HG02885 (cell line): ENCODE measurements at regions not wholly inside any gene's neighbourhood (a gene's known extent, or its start where the extent isn't known, plus 50 kb on each side); places are given as distances from the start of the nearest gene placed in this dataset.

Source experiments
- ATAC-seq: cut with Tn5 transposase; IDR thresholded peaks from one replicate; pipeline ENCODE4 v1.9.1; 2021; ENCODE audit warnings: mild to moderate bottlenecking; ENCODE audit not compliant: unreplicated experiment, poor library complexity

DNA sequence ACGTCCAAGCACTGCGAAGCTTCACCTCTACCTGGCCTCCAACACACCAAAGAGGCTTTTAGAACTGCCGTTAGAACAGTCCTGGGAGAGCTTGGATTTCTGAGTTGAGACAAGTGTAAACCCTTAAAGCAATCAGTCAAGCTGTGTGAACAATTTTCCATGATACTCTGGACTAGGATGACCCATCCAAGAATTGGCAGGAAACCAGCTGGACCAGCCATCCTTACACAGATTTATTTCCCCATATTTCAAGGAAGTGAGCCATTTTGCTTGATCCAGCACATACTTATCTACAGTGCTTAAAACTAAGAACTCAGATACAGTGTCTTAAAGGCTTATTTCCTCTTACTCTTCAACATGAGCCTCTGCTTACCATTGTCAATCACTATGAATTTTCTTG, 340.7 kb upstream of the HS3ST1 start:
- ATAC-seq, result no peak

- no peak for ATAC-seq
Measured at GRCh38 chr4:11768251-11768972, 339.7 kb upstream of the HS3ST1 start.

- peak; percentile 81 for ATAC-seq
Measured at GRCh38 chr4:11765849-11766453, 337.3 kb upstream of the HS3ST1 start.

DNA sequence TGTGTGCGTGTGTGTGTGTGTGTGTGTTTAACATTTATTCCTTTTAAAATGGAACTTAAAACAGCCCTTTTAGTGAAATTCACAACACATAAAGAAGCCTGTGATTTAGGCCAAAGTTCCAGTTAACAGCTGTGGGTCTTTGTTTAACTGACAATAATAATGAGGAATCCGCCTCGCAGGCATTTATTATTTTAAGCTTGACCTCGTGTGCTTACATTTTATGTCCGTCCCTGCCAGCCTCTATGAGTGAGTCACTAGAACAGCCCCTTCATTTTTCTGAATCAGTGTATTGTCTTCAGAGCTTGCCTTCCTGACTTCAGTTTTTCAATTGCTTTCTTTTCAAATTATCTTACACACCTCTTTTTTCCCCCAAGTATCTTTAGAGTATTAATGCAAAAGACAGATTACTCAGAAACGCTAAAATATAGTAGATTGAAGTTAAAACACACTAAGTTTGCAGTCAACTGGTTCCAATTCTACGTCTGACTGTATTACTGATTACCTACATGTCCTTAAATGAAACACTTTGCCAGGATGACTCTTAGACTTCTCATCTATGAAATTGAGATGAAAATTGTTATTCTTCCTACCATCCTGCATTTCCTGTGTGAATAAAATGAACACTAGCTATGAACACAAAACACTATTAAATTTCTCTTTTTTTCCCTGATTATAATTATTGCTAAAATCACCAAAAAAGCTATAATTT, 319.6 kb upstream of the HS3ST1 start:
- no peak for ATAC-seq

GRCh38 chr4:11746734-11747133, 318.0 kb upstream of the HS3ST1 start:
- ATAC-seq, result no peak

DNA sequence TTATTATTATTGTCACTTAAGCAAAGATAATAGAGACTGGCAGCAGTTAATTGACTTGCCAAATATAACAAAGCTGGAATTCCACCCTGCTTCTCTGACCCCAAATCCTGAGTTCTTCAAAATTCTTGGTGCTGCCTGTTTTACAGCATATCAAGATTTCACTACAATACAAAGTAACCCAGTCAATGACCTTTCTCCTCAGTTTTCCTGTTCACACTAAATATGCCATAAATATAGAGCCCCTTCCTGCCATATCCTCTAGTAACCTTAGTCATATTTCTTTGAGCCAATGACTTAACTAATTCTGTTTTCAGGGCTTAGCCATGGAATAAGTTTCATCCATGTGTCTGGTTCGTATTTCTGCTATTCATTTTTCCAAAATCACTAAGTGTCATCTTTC, 315.3 kb upstream of the HS3ST1 start:
- no peak for ATAC-seq

DNA sequence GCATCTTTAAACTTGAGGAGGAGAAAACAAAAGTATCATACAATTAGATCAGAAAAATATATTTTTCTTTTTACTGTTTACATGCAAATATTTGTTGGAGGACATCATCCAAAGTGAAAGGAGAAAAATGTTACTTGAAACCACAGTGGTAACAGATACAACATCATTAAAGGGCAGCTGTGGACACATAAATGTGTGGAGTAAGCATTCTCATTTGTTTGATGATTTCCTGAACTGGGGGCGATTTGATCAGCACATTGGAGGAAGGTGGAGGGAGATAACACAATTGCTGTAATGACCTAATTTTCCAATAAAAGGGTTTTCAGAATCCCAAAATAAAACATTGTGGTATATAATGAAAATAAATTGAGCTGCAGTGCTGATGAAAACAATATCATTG, 314.5 kb upstream of the HS3ST1 start:
- no peak for ATAC-seq

DNA sequence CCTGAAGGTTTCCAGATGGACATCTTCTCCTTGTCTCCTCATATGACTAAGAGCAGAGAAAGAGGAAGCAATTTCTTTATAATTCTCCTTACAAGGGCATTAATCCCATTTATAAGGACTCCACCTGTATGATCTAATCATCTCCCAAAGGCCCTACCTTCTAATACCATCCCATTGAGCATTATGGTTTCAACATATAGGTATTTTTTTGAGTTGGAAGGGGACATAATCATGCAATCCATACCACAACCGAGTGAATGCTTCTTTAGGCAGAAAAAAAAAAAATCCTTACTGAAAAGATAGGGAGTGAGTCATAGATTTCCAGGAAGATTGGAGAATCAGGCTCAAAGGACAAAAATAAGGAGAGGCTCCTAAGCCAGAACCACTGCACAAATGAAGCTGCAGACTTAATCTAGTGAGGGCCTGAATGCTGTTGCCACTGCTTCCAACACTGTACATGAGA, 312.5 kb upstream of the HS3ST1 start:
- no peak for ATAC-seq

- no peak for ATAC-seq
Measured at GRCh38 chr4:11739992-11740391, 311.3 kb upstream of the HS3ST1 start.

DNA sequence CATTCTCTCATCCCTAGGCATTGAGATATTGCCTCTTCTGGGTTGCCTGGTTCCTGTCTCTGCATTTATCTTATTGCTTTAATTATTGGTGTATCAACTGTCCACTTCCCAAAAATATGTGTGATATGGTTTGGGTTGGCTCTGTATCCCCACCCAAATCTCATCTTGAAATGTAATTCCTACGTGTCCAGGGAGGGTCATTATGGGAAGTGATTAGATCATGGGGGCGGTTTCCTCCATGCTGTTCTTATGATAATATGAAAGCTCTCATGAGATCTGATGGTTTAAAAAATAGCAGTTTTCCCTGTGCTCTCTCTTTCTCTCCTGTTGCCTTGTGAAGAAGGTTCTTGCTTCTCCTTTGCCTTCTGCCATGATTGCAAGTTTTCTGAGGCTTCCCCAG, 308.3 kb upstream of the HS3ST1 start:
- ATAC-seq, result no peak

DNA sequence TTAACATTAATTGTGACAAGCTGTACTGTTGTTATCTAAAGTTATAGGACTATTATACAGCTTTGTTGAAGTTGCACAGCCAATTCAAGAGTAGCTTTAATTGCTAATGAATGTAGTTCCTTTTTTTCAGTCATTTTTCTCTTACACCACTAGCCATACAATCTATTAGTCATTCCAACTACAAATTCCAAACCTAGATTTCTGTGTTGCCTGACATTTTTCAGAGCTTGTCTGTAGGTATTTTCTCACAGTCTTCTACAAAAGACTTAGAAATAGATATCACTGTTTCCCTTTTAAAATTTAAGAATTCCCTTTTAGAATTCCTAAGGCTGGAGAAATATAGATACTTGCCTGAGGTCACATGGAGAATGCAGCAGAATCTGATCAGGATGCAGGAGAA, 307.0 kb upstream of the HS3ST1 start:
- ATAC-seq, result no peak

- no peak for ATAC-seq
Measured at GRCh38 chr4:11732155-11732554, 303.5 kb upstream of the HS3ST1 start.

DNA sequence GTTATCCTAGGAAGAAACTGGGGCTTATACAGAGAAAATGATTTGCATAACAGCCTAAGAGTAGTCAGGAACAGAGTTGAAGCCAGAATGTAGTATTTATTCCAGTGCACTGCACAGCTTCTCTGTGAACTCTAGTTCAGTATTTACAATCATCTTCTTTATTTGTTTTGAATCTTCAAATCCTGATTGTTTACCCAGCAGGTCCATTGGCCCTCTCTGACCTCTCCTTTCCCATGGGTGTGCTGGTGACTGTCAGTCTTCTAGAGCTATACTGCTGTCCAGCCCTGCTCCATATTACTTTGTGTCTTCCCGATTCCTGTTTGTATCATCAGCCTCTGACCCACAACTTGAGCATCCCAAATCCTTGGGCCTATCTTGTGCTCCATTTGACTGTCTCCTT, 301.9 kb upstream of the HS3ST1 start:
- ATAC-seq, result no peak

DNA sequence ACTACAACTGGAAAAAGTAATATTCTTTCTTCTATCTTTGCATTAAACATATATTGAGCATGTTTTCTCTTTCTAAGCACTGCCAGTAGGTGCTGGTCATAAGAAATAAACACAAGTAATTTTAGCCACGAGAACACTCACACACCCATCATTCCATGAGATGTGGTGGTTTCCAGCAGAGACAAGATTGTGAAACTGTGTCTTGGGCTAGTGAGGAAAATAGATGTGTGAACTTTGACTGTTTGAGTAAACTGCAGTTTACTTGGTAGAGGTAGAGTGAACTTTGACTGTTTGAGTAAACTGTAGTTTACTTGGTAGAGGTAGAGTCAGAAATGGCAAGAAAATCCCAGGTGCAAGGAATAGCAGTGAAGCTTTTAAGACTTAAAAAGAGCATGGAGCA, 300.9 kb upstream of the HS3ST1 start:
- no peak for ATAC-seq

- ATAC-seq, result no peak
Measured at GRCh38 chr4:11727903-11728564, 299.3 kb upstream of the HS3ST1 start.

DNA sequence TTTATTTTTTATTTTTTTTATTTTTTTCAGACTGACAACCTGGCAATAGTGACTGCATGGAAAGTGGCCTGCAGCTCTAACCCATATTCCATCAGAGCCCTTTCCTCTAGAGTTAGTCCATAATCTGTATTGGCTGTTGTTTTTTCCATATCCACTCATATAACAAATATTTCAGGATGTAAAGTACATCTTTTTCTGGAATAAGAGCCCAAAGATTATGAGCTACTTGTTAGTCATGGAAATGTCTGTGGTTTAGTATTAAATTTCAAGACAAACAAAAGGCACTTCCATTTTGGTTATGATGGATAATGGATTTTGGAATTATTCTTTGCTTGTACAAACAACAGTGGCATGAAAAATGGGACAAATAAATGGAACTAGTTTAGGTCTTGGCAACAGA, 296.0 kb upstream of the HS3ST1 start:
- no peak for ATAC-seq

- no peak for ATAC-seq
Measured at GRCh38 chr4:11722223-11722622, 293.5 kb upstream of the HS3ST1 start.

GRCh38 chr4:11720292-11720691, 291.6 kb upstream of the HS3ST1 start:
- peak; percentile 70 for ATAC-seq

GRCh38 chr4:11719879-11720278, 291.2 kb upstream of the HS3ST1 start:
- ATAC-seq, result no peak

DNA sequence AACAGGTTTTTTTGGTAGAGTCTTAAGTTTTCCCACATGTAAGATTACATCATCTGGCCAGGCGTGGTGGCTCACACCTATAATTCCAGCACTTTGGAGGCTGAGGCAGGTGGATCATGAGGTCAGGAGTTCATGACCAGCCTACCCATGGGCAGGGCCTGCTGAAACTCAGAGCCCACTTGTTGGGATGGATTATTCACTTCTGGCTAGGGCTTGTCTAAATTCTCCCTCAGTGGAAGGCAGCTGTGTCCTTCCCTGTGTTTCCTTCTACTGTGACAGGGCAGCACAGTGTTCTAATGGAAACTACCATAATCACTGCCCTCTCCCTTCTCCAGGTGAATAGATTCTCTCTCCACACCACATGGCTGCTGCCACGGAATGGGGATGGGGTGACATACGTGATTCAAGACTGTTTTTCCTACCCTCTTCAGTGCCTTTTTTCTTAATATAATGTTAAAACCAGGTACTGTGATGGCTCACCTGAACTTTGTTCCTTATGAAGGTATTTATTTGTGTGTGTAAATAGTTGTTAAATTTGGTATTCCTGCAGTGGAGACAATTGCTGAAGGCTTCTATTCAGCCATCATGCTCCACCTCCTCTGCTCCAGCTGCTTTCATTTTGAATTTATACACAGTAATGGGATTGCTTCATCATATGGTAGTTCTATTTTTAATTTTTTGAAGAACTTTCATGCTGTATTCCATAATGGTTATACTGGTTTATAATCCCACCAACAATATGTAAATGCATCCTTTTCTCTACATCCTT, 287.2 kb upstream of the HS3ST1 start:
- no peak for ATAC-seq
